H9 (cell line): ENCODE measurements at regions not wholly inside any gene's neighbourhood (a gene's known extent, or its start where the extent isn't known, plus 50 kb on each side); places are given as distances from the start of the nearest gene placed in this dataset.

Experiments
- DNase-seq: peaks from one replicate; pipeline ENCODE4 v3.0.0-alpha.2; 2017
- H2AFZ ChIP-seq: one replicate; pipeline ENCODE4 v1.6.1; 2013; ENCODE audit warnings: mild to moderate bottlenecking, low read length, control low read depth, moderate library complexity
- H2AK5ac ChIP-seq: 2 replicates; pipeline ENCODE4 v1.6.1; 2013; ENCODE audit warnings: low read length, control low read depth, mixed read lengths; ENCODE audit not compliant: insufficient read length
- H2BK120ac ChIP-seq: one replicate; pipeline ENCODE4 v1.6.1; 2013; ENCODE audit warnings: low read depth, mild to moderate bottlenecking, low read length, control low read depth, inconsistent platforms; ENCODE audit not compliant: poor library complexity, severe bottlenecking
- H2BK12ac ChIP-seq: 2 replicates; pipeline ENCODE4 v1.6.1; 2013; ENCODE audit warnings: low read length, control low read depth, mixed read lengths, low read depth; ENCODE audit not compliant: insufficient read length
- H2BK15ac ChIP-seq: 2 replicates; pipeline ENCODE4 v1.6.1; 2013; ENCODE audit warnings: low read depth, low read length, control low read depth
- H2BK20ac ChIP-seq: one replicate; pipeline ENCODE4 v1.6.1; 2013; ENCODE audit warnings: low read depth, mild to moderate bottlenecking, low read length, control low read depth, inconsistent platforms; ENCODE audit not compliant: poor library complexity, severe bottlenecking
- H2BK5ac ChIP-seq: 2 replicates; pipeline ENCODE4 v1.6.1; 2013; ENCODE audit warnings: low read length, control low read depth, mixed read lengths; ENCODE audit not compliant: insufficient read length
- H3K14ac ChIP-seq: 2 replicates; pipeline ENCODE4 v1.6.1; 2013; ENCODE audit warnings: low read length, control low read depth; ENCODE audit not compliant: insufficient read depth
- H3K18ac ChIP-seq: 2 replicates; pipeline ENCODE4 v1.6.1; 2013; ENCODE audit warnings: low read depth, mild to moderate bottlenecking, mixed read lengths, low read length, control low read depth; ENCODE audit not compliant: insufficient read length
- H3K23ac ChIP-seq: 2 replicates; pipeline ENCODE4 v1.6.1; 2013; ENCODE audit warnings: low read length, control low read depth, mixed read lengths, low read depth; ENCODE audit not compliant: insufficient read length
- H3K23me2 ChIP-seq: 2 replicates; pipeline ENCODE4 v1.6.1; 2013; ENCODE audit warnings: low read depth, mild to moderate bottlenecking, mixed read lengths, low read length, control low read depth; ENCODE audit not compliant: insufficient read length, poor library complexity, severe bottlenecking
- H3K27ac ChIP-seq: 2 replicates; pipeline ENCODE4 v1.5.1; 2013; ENCODE audit warnings: low read length, control low read depth, mixed read lengths, low read depth; ENCODE audit not compliant: insufficient read length
- H3K27me3 ChIP-seq: 2 replicates; pipeline ENCODE4 v1.6.1; 2013; ENCODE audit warnings: low read length, control low read depth, inconsistent platforms; ENCODE audit not compliant: insufficient read depth
- H3K4ac ChIP-seq: 2 replicates; pipeline ENCODE4 v1.6.1; 2013; ENCODE audit warnings: low read depth, mild to moderate bottlenecking, control low read depth, inconsistent platforms, low read length, moderate library complexity
- H3K4me1 ChIP-seq: 2 replicates; pipeline ENCODE4 v1.6.1; 2013; ENCODE audit warnings: low read length, control low read depth, inconsistent platforms; ENCODE audit not compliant: insufficient read depth
- H3K4me2 ChIP-seq: 2 replicates; pipeline ENCODE4 v1.6.1; 2013; ENCODE audit warnings: low read length, control low read depth, mixed read lengths; ENCODE audit not compliant: insufficient read length, insufficient read depth
- H3K56ac ChIP-seq: 2 replicates; pipeline ENCODE4 v1.6.1; 2013; ENCODE audit warnings: low read depth, mild to moderate bottlenecking, mixed read lengths, low read length, control low read depth; ENCODE audit not compliant: insufficient read length
- H3K79me1 ChIP-seq: 2 replicates; pipeline ENCODE4 v1.6.1; 2013; ENCODE audit warnings: low read depth, mild to moderate bottlenecking, moderate library complexity, low read length, control low read depth, inconsistent platforms; ENCODE audit not compliant: insufficient read depth, poor library complexity, severe bottlenecking
- H3K79me2 ChIP-seq: 2 replicates; pipeline ENCODE4 v1.6.1; 2013; ENCODE audit warnings: low read length, control low read depth, inconsistent platforms; ENCODE audit not compliant: insufficient read depth
- H3K9ac ChIP-seq: 2 replicates; pipeline ENCODE4 v1.6.1; 2013; ENCODE audit warnings: low read length, control low read depth, mixed read lengths; ENCODE audit not compliant: insufficient read length; ENCODE audit errors: extremely low read depth
- H3K9me3 ChIP-seq: one replicate; pipeline ENCODE4 v1.6.1; 2013; ENCODE audit warnings: low read depth, low read length, inconsistent platforms; ENCODE audit not compliant: control insufficient read depth
- H3T11ph ChIP-seq: one replicate; pipeline ENCODE4 v1.6.1; 2013; ENCODE audit warnings: mild to moderate bottlenecking, low read length, control low read depth, inconsistent platforms
- H4K20me1 ChIP-seq: one replicate; pipeline ENCODE4 v1.6.1; 2013; ENCODE audit not compliant: control insufficient read depth, insufficient read length, insufficient read depth
- H4K5ac ChIP-seq: 2 replicates; pipeline ENCODE4 v1.6.1; 2013; ENCODE audit warnings: low read depth, mild to moderate bottlenecking, mixed read lengths, low read length, control low read depth; ENCODE audit not compliant: insufficient read length
- H4K8ac ChIP-seq: replicated peaks from 2 replicates; pipeline ENCODE4 v1.6.1; 2013; ENCODE audit warnings: low read length, control low read depth, mixed read lengths, low read depth; ENCODE audit not compliant: insufficient read length
- H4K91ac ChIP-seq: 2 replicates; pipeline ENCODE4 v1.6.1; 2013; ENCODE audit warnings: low read depth, mild to moderate bottlenecking, moderate library complexity, mixed read lengths, low read length, control low read depth; ENCODE audit not compliant: insufficient read length
- H3K27ac Mint-ChIP-seq, 3 experiments: 2 replicates in 2 of 3; 3 replicates in 1 of 3; pipeline ENCODE4 v1.8.0; 2020 to 2021; ENCODE audit warnings: mixed read lengths in 3 of 3, mild to moderate bottlenecking in 1 of 3, moderate library complexity in 1 of 3
- H3K27me3 Mint-ChIP-seq: 2 replicates; pipeline ENCODE4 v1.8.0; 2021; ENCODE audit warnings: low read depth, mild to moderate bottlenecking, moderate library complexity, mixed read lengths
- H3K36me3 Mint-ChIP-seq, 3 experiments: 2 replicates in 2 of 3; 3 replicates in 1 of 3; pipeline ENCODE4 v1.8.0; 2020 to 2021; ENCODE audit warnings: low read depth in 3 of 3, mixed read lengths in 3 of 3; ENCODE audit not compliant: insufficient read depth in 1 of 3
- H3K4me1 Mint-ChIP-seq, 2 experiments: 2 replicates each; pipeline ENCODE4 v1.8.0; 2020; ENCODE audit warnings: mixed read lengths in 2 of 2
- H3K4me3 Mint-ChIP-seq, 2 experiments: 2 replicates in 1 of 2; 3 replicates in 1 of 2; pipeline ENCODE4 v1.8.0; 2020 to 2021; ENCODE audit warnings: mild to moderate bottlenecking in 2 of 2, mixed read lengths in 2 of 2, moderate library complexity in 1 of 2
- H3K9me3 Mint-ChIP-seq, 2 experiments: 2 replicates in 1 of 2; 3 replicates in 1 of 2; pipeline ENCODE4 v1.8.0; 2020; ENCODE audit warnings: mild to moderate bottlenecking in 2 of 2, mixed read lengths in 2 of 2, moderate library complexity in 1 of 2
- WGBS: extraction: QIAGEN DNeasy Blood & Tissue Kit; methylation state at CpG from one replicate; pipeline ENCODE4 v1.1.7; 2013; ENCODE audit warnings: missing lambda C conversion rate, low lambda C conversion rate, mixed read lengths; ENCODE audit not compliant: insufficient read length; ENCODE audit errors: extremely low coverage; 5-methylcytosine and 5-hydroxymethylcytosine counted together
- TF ChIP-seq, protein P1 (sequence below): fragments of 200-600 bp; sonication (generic); conservative IDR thresholded peaks from 3 replicates; pipeline ENCODE4 v1.8.0; 2021; ENCODE audit warnings: antibody characterized with exemption, mild to moderate bottlenecking

DNA sequence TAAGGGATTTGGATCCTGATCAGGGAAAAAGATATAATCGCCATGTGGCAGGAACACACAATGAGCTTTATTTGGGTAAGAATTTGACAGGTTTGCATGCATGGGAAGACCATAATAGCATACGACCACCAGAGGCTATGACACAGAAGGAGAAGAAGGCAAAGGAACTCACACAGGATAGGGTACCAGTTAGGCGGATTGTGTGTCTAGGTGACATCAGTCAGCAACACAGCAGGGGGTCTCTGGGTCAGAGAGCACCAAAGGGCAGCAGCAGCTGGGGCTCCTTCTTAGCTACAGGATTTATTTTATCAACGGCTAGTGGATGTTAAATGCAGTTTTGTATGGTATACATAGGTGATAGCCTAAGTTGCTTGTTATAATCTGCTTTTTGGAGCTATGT is 551.3 kb downstream of the KCNT2 start:
- H2BK15ac ChIP-seq = no peak overlapping the region
- H3K79me1 ChIP-seq = no peaks in the 10 kb centered on the region
- no peak overlapping the region for H4K8ac ChIP-seq
- H3K27ac Mint-ChIP-seq = no peak overlapping the region
- H3K9me3 Mint-ChIP-seq = no peaks in the 10 kb centered on the region
- H4K5ac ChIP-seq = no peak overlapping the region
- no peak overlapping the region for H3K23ac ChIP-seq
- no peaks in the 10 kb centered on the region for H4K20me1 ChIP-seq
- H3K27me3 ChIP-seq = no peaks in the 10 kb centered on the region
- no peak overlapping the region for H2BK120ac ChIP-seq
- H3K4me1 Mint-ChIP-seq = peaks cover 3 to 7% of the 10 kb centered on the region in 2 experiments
- TF ChIP-seq, protein P1, sequence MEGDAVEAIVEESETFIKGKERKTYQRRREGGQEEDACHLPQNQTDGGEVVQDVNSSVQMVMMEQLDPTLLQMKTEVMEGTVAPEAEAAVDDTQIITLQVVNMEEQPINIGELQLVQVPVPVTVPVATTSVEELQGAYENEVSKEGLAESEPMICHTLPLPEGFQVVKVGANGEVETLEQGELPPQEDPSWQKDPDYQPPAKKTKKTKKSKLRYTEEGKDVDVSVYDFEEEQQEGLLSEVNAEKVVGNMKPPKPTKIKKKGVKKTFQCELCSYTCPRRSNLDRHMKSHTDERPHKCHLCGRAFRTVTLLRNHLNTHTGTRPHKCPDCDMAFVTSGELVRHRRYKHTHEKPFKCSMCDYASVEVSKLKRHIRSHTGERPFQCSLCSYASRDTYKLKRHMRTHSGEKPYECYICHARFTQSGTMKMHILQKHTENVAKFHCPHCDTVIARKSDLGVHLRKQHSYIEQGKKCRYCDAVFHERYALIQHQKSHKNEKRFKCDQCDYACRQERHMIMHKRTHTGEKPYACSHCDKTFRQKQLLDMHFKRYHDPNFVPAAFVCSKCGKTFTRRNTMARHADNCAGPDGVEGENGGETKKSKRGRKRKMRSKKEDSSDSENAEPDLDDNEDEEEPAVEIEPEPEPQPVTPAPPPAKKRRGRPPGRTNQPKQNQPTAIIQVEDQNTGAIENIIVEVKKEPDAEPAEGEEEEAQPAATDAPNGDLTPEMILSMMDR = no peak
- DNase-seq = no peak
- no peak overlapping the region for H2BK20ac ChIP-seq
- H3K27me3 Mint-ChIP-seq = no peaks in the 10 kb centered on the region
- H3K4ac ChIP-seq = no peak overlapping the region
- no peaks in the 10 kb centered on the region for H3K36me3 Mint-ChIP-seq
- no peaks in the 10 kb centered on the region for H3K9me3 ChIP-seq
- H3K27ac ChIP-seq = no peak overlapping the region
- H3K9ac ChIP-seq = no peak overlapping the region
- no peak overlapping the region for H2BK12ac ChIP-seq
- H3K56ac ChIP-seq = no peak overlapping the region
- H3K18ac ChIP-seq = no peak overlapping the region
- no peak overlapping the region for H3T11ph ChIP-seq
- no peak overlapping the region for H2AFZ ChIP-seq
- H3K4me1 ChIP-seq = no peaks in the 10 kb centered on the region
- H4K91ac ChIP-seq = no peak overlapping the region
- no peaks in the 10 kb centered on the region for H3K79me2 ChIP-seq
- H2BK5ac ChIP-seq = no peak overlapping the region
- no peak overlapping the region for H3K14ac ChIP-seq
- no peaks in the 10 kb centered on the region for H3K23me2 ChIP-seq
- no peak overlapping the region for H2AK5ac ChIP-seq
- H3K4me3 Mint-ChIP-seq = no peak overlapping the region
- H3K4me2 ChIP-seq = no peak overlapping the region
- no CpG with 5 or more reads among the region's 4 CpGs for WGBS
